ENCODE measurements at regions not wholly inside any gene's neighbourhood (a gene's known extent, or its start where the extent isn't known, plus 50 kb on each side); places are given as distances from the start of the nearest gene placed in this dataset.
"Not testable (repeated sequence)": the region's sequence is repeated elsewhere in the genome, so short reads cannot be mapped to it uniquely, and the experiment has no call there.

DNA sequence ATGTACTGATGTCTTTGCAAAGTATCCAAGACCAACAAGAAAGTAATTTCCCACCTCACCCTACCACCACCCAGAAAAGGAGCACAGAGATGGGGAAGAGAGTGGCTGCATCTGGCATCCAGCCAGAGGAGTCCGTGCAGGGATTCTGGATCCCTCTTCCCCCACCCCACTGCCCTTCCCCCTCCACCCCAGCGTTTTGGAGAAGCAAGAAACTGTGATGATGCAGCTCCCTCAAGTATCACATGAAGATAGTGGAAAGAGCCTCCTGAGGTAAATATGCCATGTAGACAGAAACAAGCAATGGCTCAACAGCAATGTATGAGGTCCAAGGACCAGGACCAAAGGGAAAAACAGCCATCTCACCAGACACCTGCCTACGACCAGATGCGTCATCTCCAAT, 153.8 kb downstream of the DEPDC1B start:
- peak in 3 of 4 experiments; percentile 55 to 66 (median 62) for DNase-seq

GRCh38 chr5:60545551-60545950, 154.4 kb downstream of the DEPDC1B start:
- no peak for DNase-seq

GRCh38 chr5:60544142-60544541, 155.8 kb downstream of the DEPDC1B start:
- DNase-seq, result no peak

DNA sequence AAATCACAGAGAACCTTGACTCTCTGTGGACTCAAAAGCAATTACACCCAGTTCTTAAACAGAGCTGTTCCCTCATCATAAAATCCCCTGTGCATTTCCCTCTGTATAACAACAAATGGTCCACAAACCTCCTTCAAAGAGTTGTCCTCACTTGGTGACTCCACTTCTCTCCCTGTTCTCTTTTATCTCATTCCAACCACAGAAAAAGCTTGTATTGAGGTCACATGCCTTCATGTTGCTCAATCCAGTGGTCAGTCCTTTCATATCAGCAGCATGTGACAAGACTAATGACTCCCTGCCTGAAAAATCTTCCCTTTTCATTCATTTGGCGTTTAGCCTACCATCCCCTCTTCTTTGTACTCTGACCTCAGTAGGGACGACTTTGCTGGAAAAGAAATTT, 158.0 kb downstream of the DEPDC1B start:
- peak; percentile 67 to 92 (median 80) for DNase-seq

DNA sequence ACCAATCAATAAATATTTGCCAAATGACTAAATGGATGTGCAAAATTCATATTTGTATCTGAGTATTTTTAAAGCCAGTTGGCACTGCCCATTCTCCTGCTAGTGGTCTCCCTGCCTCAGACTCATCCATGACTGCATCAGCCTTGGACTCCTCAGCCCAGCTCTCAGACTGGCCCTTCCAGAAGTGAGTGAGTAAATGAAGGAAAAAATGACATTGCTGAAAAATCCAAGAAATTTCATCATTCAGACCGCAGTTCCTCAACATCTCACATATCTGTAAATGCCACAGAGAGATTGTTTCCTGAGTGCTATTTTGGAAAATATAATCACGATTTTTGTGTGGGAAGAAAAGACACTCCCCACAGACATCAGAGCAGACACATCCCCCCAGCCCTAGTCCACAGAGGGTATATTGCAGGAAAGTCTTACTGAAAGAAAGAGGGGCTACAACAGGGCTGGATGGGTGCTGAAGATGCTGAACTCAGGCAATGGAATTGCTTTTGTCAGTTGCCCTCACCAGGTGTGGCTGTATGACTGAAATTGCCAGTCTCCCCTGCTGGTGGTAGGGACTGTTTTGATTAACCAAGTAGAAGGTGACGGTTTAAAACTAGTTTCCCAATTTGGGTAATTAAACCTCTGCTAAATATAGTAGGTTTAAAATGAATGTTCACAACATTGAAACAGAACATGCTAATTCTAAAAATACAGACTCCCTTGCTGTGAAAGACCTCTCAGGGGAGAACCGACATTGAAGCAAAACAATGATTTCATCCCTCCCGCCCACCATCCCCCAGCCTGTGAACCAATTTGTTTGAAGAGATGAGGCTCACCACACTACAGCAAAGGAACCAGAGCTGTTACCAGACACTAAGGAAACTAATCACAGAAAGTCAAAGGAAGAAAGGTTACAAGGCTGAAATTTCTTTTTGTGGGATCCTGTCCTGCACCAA, 158.8 kb downstream of the DEPDC1B start:
- DNase-seq, result peak; percentile 55 to 80 (median 73)

DNA sequence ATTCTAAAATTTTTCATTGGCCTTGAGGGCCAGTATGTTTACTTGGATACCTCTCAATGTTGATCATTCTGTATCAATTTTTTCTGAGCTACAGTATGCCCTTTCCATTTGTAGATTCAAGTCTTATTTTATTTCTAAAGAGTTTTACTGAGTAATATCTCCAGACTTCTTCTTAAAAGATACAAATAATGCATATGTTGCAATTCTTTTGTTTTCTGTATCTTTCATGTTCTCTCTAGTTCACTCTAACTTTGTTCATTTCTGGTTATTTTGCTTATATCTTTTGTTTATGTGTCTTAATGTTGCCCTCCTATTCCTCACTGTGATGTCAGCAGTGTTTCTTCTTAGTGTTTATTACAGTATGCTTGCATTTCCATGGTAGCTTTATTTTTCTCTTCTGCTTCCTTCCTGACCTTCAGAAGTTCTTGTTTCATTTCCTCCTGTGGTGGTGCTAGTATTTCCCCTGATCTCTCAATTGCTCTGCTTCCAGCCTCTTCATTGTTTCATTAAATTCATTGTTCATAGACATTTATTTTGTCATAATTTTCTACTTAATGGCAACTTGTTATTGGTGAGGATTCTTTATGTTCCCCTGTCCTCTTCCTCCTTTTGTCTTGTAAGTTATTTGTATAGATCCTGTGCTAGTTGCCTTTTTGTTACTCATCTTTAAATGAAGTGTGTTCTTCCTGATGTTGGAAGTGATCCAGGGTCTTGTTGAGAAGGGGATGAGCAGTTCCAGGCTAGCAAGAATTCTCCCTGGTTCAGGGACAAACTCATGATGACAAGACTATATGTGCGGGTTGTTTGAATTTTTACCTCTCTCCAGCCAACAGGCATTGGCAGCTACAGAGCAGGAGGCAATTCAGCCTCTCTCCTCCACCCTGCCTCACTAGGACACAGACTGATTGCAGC, 160.8 kb downstream of the DEPDC1B start:
- DNase-seq, result peak; percentile 14 to 79 (median 50)

GRCh38 chr5:60538426-60538825, 161.5 kb downstream of the DEPDC1B start:
- peak in 2 of 4 experiments; percentile 48 to 52 for DNase-seq

GRCh38 chr5:60535951-60536350, 164.0 kb downstream of the DEPDC1B start:
- DNase-seq, result no peak

- no peak for DNase-seq
Observed at GRCh38 chr5:60535198-60535597, 164.8 kb downstream of the DEPDC1B start.

- DNase-seq, result no peak
Observed at GRCh38 chr5:60533789-60534188, 166.2 kb downstream of the DEPDC1B start.

GRCh38 chr5:60532796-60533195, 167.2 kb downstream of the DEPDC1B start:
- DNase-seq, result not testable (repeated sequence)

GRCh38 chr5:60530144-60530848, 169.7 kb downstream of the DEPDC1B start:
- DNase-seq, result not testable (repeated sequence)

- peak in 3 of 4 experiments; percentile 30 to 59 (median 47) for DNase-seq
Observed at GRCh38 chr5:60529001-60529400, 171.0 kb downstream of the DEPDC1B start.

DNA sequence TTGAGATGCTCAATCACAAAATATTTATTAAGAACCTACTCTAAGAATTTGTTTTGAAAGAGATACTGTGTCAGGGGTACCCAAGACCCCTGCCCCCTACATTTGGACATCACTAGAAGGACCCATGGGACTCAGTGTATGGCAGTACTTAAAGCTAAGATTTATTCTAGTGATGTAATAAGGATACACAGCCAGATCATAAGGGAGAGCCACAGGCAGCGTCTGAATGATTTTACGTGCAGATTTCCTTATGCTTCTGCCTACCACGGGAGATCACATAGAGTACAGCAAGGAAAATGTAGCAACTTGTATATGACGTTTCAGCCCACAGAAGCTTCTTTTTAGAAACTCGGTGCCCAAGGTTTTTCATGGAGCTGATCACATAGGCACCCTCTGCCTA, 172.9 kb downstream of the DEPDC1B start:
- no peak for DNase-seq

- DNase-seq, result no peak
Observed at GRCh38 chr5:60526336-60526875, 173.6 kb downstream of the DEPDC1B start.

GRCh38 chr5:60522292-60522905, 177.6 kb downstream of the DEPDC1B start:
- peak in 3 of 4 experiments; percentile 15 to 47 (median 17) for DNase-seq

GRCh38 chr5:60521376-60522291, 178.3 kb downstream of the DEPDC1B start:
- DNase-seq, result peak in 3 of 4 experiments; percentile 36 to 75 (median 74)

- DNase-seq, result peak; percentile 67 to 88 (median 76)
Observed at GRCh38 chr5:60520451-60521227, 179.3 kb downstream of the DEPDC1B start.

GRCh38 chr5:60519372-60519771, 180.6 kb downstream of the DEPDC1B start:
- DNase-seq, result no peak

GRCh38 chr5:60517850-60518249, 182.1 kb downstream of the DEPDC1B start:
- no peak for DNase-seq

Data from suppressor macrophage (primary cell).